Panc1 (cell line): ENCODE measurements at regions not wholly inside any gene's neighbourhood (a gene's known extent, or its start where the extent isn't known, plus 50 kb on each side); places are given as distances from the start of the nearest gene placed in this dataset.
A peak's percentile ranks its signal among the peaks of the same experiment; 100 is the strongest.

ENCODE experiments used
- ATAC-seq: fragments of 200-7000 bp; cut with Tn5 transposase; 2 replicates; pipeline ENCODE4 v1.9.1; 2020; ENCODE audit warnings: mild to moderate bottlenecking, moderate library complexity
- BruUV-seq: library from RNA; stranded (reverse); fragments of 400-500 nt; replicated peaks from 2 replicates; lab custom pipeline; 2021; lab: Mats Ljungman, UMichigan
- CTCF ChIA-PET: fragments of 300-600 bp; sonication (Branson Sonifier 250); formaldehyde crosslinking; loops from one replicate; lab custom pipeline; 2022; ENCODE audit warnings: antibody characterized with exemption; lab: Charles Lee
- POLR2A ChIA-PET: fragments of 300-600 bp; sonication (Branson Sonifier 250); formaldehyde crosslinking; loops from one replicate; lab custom pipeline; 2022; ENCODE audit warnings: antibody characterized with exemption; lab: Charles Lee
- DNase-seq: peaks from one replicate; pipeline ENCODE4 v3.0.0-alpha.2; 2010; ENCODE audit warnings: low read depth, low spot score
- H3K27ac ChIP-seq: 2 replicates; pipeline ENCODE4 v1.5.1; 2011; ENCODE audit warnings: mild to moderate bottlenecking, low read length, inconsistent platforms
- H3K27me3 ChIP-seq: fragments of 200-500 bp; sonication (Bioruptor generic); 2 replicates; pipeline ENCODE4 v1.6.0; 2014; ENCODE audit warnings: low read length, inconsistent platforms; ENCODE audit not compliant: control insufficient read depth, insufficient read depth
- H3K36me3 ChIP-seq: fragments of 200-500 bp; sonication (Bioruptor generic); 2 replicates; pipeline ENCODE4 v1.5.1; 2014; ENCODE audit warnings: inconsistent platforms, mild to moderate bottlenecking, low read length, moderate library complexity; ENCODE audit not compliant: control insufficient read depth, insufficient read depth
- H3K4me1 ChIP-seq: 2 replicates; pipeline ENCODE4 v1.5.1; 2011; ENCODE audit warnings: inconsistent platforms, mild to moderate bottlenecking, low read length, moderate library complexity; ENCODE audit not compliant: control insufficient read depth, insufficient read depth
- H3K4me3 ChIP-seq, 2 experiments: 2 replicates each; pipeline ENCODE4 v1.5.1; 2011 to 2012; ENCODE audit warnings: low read depth in 2 of 2, low read length in 2 of 2, mild to moderate bottlenecking in 2 of 2, inconsistent platforms in 1 of 2, moderate library complexity in 1 of 2
- H3K9me3 ChIP-seq: fragments of 200-500 bp; sonication (Bioruptor generic); 2 replicates; pipeline ENCODE4 v1.5.1; 2014; ENCODE audit warnings: low read depth, mild to moderate bottlenecking, inconsistent platforms, low read length, moderate library complexity; ENCODE audit not compliant: control insufficient read depth, insufficient read depth
- CTCF ChIP-seq: fragments of 450-650 bp; IDR thresholded peaks from 2 replicates; pipeline ENCODE4 v1.5.1; 2017; ENCODE audit warnings: mild to moderate bottlenecking
- POLR2AphosphoS5 ChIP-seq: IDR thresholded peaks from 2 replicates; pipeline ENCODE4 v1.6.1; 2012; ENCODE audit warnings: mild to moderate bottlenecking, low read depth, low read length, moderate library complexity
- REST ChIP-seq, 2 experiments: IDR thresholded peaks; 2 replicates each; pipeline ENCODE4 v1.6.1; 2011 to 2012; ENCODE audit warnings: low read depth in 2 of 2, control low read depth in 1 of 2, low read length in 1 of 2, mild to moderate bottlenecking in 1 of 2, moderate library complexity in 1 of 2; ENCODE audit not compliant: insufficient read depth in 1 of 2
- SIN3A ChIP-seq: IDR thresholded peaks from 2 replicates; pipeline ENCODE4 v1.6.1; 2012; ENCODE audit warnings: low read depth, mild to moderate bottlenecking, low read length, moderate library complexity, borderline replicate concordance; ENCODE audit not compliant: insufficient read depth
- TCF7L2 ChIP-seq: IDR thresholded peaks from 2 replicates; pipeline ENCODE4 v1.6.1; 2011; ENCODE audit warnings: mild to moderate bottlenecking, low read depth, low read length, inconsistent platforms
- in situ Hi-C: cut with HindIII; loops from 2 replicates; pipeline ENCODE4 v1.10.0; 2016; ENCODE audit warnings: low sequenced_read_pairs, low pct_unique_long_range_greater_than_20kb
- intact Hi-C: fragments of 100-400 bp; cut with micrococcal nuclease; formaldehyde crosslinking; loops from one replicate; pipeline ENCODE4 v1.10.0; 2022; ENCODE audit not compliant: unreplicated experiment

- no peaks in the 10 kb centered on the region for H3K36me3 ChIP-seq
- peak overlapping the region; percentile 58; the same call in 1 of the 2 replicates for H3K27ac ChIP-seq
- ChIA-PET POLR2A (no interaction called here), CTCF (no interaction called here)
- DNase-seq (no peak), ATAC-seq (no peak)
- no peak overlapping the region for H3K4me3 ChIP-seq
- in situ Hi-C loops, result no loop called here
- H3K4me1 ChIP-seq, result peaks cover 44% of the 10 kb centered on the region
- no peaks in the 10 kb centered on the region for H3K9me3 ChIP-seq
- BruUV-seq, result no TSS peak
- H3K27me3 ChIP-seq, result no peaks in the 10 kb centered on the region
- intact Hi-C loops, result no loop called here
- TF ChIP-seq CTCF (no peak), REST (IDR thresholded peaks at IDR 0.05; ENCODE audit: insufficient read depth in 1 of 2, low read depth in 2 of 2, low read length in 1 of 2) (no peak), TCF7L2 (no peak), POLR2AphosphoS5 (no peak), SIN3A (no peak)
Observed at GRCh38 chr15:100761290-100761935, 118.2 kb upstream of the ALDH1A3 start.

- ChIA-PET POLR2A (no interaction called here), CTCF (interaction anchor here (0.9 kb wide), 1 partner anchor 246 kb away, joined by 3 read pairs; no protein-coding TSS in a partner anchor)
Observed at GRCh38 chr15:100762289-100762688, 117.3 kb upstream of the ALDH1A3 start.

More at GRCh38 chr15:100762289-100762688, 117.3 kb upstream of the ALDH1A3 start:
- TF ChIP-seq TCF7L2 (no peak), REST (IDR thresholded peaks at IDR 0.05; ENCODE audit: insufficient read depth in 1 of 2, low read depth in 2 of 2, low read length in 1 of 2) (no peak), POLR2AphosphoS5 (no peak), CTCF (no peak), SIN3A (no peak)
- H3K4me1 ChIP-seq, result peaks cover 45% of the 10 kb centered on the region
- no peak overlapping the region for H3K4me3 ChIP-seq
- peak overlapping the region; percentile 31; the same call in 1 of the 2 replicates for H3K27ac ChIP-seq
- ATAC-seq, result no peak
- in situ Hi-C loops (no loop called here), intact Hi-C loops (no loop called here)
- no TSS peak for BruUV-seq
- DNase-seq, result no peak
- H3K27me3 ChIP-seq, result no peaks in the 10 kb centered on the region
- H3K36me3 ChIP-seq, result no peaks in the 10 kb centered on the region
- no peaks in the 10 kb centered on the region for H3K9me3 ChIP-seq
